Spleen (tissue), 7 donors: ENCODE measurements at regions not wholly inside any gene's neighbourhood (a gene's known extent, or its start where the extent isn't known, plus 50 kb on each side); places are given as distances from the start of the nearest gene placed in this dataset.

Experiments
- POLR2A ChIP-seq, 3 donors: fragments of 450-650 bp; IDR thresholded peaks; one replicate each; pipeline ENCODE4 v1.5.1; 2017; ENCODE audit warnings: antibody characterized with exemption in 3 of 3, mild to moderate bottlenecking in 1 of 3
- POLR2AphosphoS5 ChIP-seq, 3 donors: sonication (generic); formaldehyde crosslinking; IDR thresholded peaks; one replicate each; pipeline ENCODE4 v1.5.1; 2017; ENCODE audit warnings: antibody characterized with exemption in 3 of 3
- TF ChIP-seq, protein P1 (sequence below), 11 experiments: fragments of 200-600 bp in 7 of 11; fragments of 450-650 bp in 4 of 11; sonication (generic) in 4 of 11; IDR thresholded peaks in 8 of 11; conservative IDR thresholded peaks in 3 of 11; 1 replicate in 7 of 11; 2 replicates in 4 of 11; pipeline versions ENCODE4 v1.4.0 to v1.8.0; 2016 to 2021; ENCODE audit warnings: antibody characterized with exemption in 11 of 11, inconsistent platforms in 4 of 11, mild to moderate bottlenecking in 1 of 11
- donor health status: DM: no; HTN: no; CAD: no; lungs with moderate emphysema.
- donor health status: DM: no; HTN: no; CAD: no.
- donor health status: DM: no; HTN: no; CAD: no.

- no peak for TF ChIP-seq POLR2A (IDR thresholded peaks at IDR 0.05)
- TF ChIP-seq, protein P1, sequence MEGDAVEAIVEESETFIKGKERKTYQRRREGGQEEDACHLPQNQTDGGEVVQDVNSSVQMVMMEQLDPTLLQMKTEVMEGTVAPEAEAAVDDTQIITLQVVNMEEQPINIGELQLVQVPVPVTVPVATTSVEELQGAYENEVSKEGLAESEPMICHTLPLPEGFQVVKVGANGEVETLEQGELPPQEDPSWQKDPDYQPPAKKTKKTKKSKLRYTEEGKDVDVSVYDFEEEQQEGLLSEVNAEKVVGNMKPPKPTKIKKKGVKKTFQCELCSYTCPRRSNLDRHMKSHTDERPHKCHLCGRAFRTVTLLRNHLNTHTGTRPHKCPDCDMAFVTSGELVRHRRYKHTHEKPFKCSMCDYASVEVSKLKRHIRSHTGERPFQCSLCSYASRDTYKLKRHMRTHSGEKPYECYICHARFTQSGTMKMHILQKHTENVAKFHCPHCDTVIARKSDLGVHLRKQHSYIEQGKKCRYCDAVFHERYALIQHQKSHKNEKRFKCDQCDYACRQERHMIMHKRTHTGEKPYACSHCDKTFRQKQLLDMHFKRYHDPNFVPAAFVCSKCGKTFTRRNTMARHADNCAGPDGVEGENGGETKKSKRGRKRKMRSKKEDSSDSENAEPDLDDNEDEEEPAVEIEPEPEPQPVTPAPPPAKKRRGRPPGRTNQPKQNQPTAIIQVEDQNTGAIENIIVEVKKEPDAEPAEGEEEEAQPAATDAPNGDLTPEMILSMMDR (IDR thresholded peaks at IDR 0.05 in 8 of 11, conservative IDR thresholded peaks at IDR 0.05 in 3 of 11): no peak
- no peak for TF ChIP-seq POLR2AphosphoS5 (IDR thresholded peaks at IDR 0.05)
Observed at GRCh38 chr10:131819241-131820072, 81.4 kb upstream of the PPP2R2D start.
